C1 segment of cervical spinal cord (tissue), 14 donors: ENCODE measurements at regions not wholly inside any gene's neighbourhood (a gene's known extent, or its start where the extent isn't known, plus 50 kb on each side); places are given as distances from the start of the nearest gene placed in this dataset.

Experiments
- DNase-seq, 14 donors: peaks; one replicate each; lab custom pipeline; 2025; lab: John Stamatoyannopoulos, UW

DNA sequence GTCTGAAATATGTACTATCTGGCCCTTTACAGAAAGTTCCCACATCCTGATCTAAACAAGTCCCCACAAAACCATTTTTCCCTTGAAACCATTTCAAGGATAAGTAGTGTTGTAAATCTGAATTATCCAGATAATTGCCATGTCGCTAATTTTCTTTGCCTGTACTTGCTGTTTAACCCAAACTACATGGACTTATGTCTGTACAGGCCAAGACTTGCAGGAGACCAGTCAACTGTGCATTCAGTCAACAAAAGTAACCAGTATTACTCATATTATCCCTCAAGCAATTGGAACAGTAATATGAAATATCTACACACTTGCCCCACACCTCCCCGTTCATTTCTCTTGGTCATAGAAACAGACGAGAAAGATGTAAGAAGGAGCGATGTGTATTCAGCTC, 347.8 kb upstream of the NFE2L3 start:
- DNase-seq, result no peak

DNA sequence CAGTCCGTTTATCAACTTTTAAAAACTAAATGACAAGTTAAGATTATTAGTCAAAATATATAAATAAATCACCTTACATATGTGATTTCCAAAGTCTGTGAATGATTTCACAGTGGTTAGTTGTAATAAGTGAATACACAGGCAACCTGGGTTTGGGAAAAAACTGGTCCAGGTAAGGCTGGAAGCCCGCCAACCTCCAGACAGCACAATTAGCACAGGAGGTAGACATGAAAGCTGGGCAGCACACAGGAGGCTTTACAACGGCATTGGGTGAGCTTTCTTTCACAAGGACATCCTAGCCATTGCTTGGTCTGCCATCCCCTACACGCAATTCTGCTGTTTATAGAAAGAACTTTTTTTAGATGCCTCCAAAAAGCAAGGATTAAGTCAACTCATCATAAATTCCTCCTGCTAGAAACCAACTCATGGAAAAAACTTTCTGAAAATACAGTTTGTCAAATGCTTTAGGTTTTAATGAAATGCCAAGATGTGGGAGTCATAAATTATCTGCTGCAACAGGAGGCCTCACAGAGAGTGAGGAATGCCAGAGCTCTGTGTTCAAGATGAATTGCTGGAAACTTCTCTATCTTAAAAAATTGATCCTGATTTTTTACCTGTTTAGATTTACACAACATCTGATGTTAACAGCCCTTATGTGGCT, 346.8 kb upstream of the NFE2L3 start:
- DNase-seq, result peak in 1 of 14 donors; percentile 16

DNA sequence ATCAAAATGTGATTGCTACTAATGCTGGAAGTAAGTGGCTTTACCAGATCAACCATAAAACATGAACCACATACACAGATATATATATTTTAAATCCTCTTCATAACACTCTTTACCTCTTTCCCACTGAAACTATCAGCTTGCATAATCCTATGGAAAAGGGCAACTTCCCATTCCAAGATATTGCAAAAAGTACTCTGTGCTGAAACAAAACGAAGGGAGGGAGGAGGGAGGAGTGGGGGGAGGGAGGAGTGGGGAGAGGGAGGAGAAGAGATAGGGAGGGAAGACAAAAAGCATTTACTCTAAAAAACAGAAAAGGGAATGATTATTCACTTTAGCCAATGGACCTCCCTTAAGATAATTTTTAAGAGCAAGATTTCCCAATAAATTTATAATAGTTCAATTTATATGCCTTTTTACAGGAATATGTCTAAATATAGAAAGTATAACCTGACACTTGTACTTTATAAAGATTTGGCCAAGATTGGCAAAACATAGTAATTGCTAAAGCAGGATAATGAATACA, 344.8 kb upstream of the NFE2L3 start:
- no peak for DNase-seq

DNA sequence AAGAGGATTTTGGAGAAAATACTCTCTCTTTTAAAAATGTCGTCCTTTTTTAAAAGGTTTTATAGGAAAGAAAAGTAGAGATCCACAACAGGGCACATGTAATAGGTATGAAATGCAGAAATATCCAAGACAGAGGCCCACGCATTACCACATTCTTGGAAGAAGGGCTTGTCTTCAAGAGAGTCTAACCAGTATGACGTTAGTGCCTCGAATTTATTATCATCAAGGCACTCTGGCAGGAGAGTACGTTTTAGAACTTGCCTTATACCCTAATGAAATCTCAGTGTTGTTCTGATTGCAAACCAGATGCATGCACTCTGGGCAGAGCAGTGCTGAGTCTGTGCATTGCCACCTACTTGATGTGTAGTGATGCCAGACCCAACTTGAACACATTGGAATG, 342.6 kb upstream of the NFE2L3 start:
- DNase-seq, result no peak

DNA sequence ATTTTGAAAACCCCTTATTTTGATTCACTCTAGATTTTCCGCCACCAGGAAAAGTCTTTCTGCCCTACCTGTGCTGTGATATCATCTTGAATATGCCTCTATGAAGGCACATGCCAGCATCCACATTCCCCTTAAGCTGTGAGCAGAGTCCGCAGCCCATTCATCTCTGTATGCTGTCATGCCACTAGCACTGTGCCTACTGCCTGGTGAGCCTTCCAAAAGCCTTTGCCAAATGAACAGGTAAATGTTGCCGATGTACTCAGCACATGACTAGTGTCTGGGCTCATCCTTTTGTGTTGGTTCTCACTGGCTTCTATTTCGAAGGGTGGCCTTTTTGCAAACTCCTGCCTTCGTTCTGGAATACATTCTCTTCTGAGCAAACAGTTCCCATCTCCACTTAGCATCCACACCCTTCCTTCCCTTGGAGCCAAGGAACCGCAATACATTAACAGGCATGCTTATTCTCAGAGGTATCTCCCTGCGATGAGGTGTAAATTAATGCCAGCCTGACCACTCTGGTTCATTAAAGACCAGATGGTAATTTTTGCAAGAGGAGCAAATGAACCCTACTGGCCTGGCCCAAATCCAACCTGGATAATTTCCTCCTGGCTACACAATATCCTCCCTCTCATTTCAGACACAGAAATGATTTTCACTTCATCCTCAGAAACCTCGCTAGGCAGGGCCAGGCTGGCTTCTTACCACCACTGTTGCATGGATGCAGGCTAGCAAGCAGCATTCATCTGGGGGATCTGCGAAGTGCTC, 339.7 kb upstream of the NFE2L3 start:
- peak in 3 of 14 donors; percentile 10 to 99 (median 41) for DNase-seq

DNA sequence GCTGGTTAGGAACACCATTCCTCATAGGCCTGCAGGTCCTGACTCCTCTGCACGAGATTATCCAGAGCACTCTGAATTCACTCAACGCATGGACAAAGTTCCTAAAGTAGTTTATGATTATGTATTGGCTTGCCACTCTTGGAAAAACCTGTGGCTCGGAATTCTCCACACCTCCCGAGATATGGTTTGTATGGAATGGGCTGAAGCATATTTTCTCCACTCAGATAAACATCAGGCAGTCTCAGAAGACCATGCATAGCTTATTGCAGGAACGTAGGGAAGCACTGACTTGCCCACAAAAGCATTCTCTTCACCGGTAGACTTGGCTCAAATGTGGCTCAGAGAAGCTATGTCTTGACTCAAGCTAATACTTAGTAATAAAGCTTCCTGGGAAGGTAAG, 338.6 kb upstream of the NFE2L3 start:
- DNase-seq, result no peak

DNA sequence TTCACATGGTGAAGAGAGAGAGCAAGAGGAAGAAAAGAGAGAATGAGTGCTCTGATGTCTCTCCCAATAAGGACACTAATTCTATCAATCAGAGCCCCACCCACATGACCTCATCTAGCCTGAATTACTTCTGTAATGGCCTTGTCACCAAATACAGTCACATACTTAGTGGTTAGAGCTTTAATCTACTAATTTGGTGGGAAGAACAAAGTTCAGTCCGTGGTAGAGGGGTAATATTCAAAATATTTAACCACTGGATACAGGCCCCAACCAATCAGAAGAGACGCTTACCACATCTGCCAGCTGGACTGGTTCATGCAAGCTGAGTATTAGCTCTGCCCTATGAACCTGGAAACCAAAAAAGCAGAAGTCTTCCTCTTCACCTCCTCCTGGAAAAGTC, 336.3 kb upstream of the NFE2L3 start:
- DNase-seq, result no peak

DNA sequence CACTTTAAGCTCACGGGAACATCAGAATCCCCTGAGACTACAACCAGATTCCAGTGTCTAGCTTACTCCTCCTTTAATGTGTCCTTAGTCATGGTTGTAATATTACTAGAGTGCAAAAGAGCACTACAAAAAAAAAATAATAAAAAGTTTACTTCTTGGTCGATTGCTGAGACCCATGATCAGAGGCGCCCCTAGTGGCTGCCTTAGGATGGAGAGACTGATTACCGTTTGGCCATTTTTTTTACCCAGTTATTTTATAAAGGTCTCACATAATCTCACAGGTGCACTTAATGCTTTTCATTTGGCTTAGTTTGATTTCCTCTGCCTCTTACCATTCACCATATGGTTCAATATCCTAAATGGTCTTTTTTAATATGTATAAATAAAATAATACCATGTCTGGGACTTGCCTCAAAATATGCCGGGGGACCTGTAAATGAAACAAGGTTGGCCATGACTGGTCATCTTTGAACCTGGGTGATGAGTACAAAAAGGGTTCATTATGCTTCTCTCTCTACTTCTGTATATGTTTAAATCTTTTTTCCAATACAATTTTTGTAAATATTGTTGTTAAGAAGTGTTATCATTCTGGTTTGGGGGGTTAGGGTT, 331.5 kb upstream of the NFE2L3 start:
- DNase-seq, result no peak

DNA sequence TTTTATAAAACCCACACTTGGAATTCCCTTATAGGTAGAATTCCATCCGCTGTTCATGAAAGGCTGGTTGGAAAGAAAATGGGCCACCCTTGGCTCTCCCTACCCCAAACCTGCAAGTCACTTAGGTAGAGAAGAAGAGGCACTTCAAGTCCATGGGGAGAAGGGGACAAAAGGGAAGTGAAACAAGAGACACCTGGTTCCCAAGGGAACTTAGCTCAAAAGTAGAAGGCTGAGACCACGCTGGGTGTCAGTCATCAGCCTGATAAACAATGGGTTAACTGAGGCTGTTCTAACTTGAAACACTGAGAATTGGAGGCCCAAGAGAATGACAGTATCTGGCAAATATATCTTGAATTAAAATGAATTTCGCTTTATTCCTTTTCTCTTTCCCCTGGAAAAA, 330.8 kb upstream of the NFE2L3 start:
- no peak for DNase-seq

DNA sequence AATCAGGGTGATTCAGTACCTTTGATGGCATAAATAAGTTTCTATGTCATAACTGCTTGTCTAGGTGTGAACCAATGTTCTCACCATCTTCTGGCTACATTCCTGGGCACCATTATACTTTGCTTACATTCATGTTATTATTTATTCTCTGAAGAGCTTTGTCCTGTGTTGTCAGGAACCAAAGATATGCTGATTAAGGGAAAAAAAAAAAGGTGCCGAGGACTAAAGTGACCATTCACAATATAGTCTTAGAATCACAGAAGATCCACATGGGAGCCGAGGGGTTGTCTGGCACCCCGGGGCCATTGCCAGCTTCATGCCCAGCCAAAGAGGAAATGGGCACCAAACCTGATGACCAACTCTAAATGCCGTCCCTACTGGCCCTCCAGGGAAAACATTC, 329.2 kb upstream of the NFE2L3 start:
- no peak for DNase-seq

DNA sequence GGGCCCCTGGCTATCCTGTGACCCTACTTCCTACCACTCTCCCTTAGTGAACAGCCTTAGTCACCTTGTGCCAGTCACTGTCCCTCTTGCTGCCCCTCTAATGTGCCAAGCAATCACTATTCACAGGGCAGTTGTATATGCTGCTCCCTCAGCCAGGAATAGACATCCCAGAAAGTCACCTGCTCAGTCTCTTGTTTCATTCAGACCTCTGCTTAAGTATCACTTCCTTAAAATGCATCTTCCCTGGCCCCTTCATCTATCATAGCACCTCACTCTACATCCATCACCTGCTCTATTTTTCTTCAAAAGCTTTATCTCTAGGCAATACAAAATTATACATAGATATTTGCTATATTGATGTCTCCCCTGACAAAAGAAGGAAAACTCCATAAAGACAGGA, 328.4 kb upstream of the NFE2L3 start:
- DNase-seq, result no peak

DNA sequence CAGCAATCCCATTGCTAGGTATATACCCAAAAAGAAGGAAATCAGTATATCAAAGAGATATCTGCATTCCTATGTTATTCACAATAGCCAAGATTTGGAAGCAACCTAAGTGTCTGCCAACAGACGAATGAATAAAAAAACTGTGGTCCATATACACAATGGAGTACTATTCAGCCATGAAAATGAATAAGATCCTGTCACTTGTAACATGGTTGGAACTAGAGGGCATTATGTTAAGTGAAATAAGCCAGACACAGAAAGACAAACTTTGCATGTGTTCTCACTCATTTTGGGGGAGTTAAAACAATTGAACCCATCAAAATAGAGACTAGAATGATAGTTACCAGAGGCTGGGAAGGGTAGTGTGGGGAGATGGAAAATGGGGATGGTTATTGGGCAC, 323.5 kb upstream of the NFE2L3 start:
- no peak for DNase-seq

DNA sequence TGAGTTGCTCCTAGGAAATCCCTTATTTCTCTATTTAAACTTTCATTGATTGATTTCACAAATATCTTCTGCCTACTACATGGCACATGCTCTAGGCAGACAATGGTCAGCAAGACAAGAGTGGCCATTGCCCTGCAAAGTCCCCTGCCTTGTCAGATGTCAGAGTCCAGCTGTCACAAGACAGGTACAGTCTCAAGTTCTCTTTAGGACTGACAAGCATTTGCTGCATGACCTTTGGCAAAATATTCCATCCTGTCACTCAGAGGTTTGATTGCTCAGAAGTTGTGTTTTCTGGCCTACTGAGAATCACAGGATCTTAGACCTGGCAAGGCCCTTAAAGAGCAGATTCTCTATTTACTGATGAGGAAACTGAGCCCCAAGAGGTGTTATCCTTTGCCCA, 322.3 kb upstream of the NFE2L3 start:
- DNase-seq, result no peak

DNA sequence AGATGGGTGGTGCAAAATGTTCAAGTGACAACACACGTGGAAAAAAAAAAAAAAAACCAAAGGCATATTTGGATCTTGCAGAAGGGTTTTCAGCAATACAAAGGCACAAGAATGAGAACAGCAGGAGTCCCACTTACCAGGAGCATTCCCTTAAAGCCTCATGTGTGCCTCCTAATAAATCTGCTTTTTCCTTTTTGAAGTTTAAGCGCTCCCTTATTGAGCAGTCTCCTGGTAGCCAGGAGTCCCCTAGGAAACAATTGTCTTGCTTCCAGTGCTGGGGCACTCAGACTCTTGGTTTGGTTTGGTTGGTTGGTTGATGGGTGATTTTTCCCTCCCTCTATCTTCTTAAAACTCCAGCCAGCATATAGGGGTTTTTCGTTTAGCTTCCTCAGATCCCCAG, 321.8 kb upstream of the NFE2L3 start:
- DNase-seq, result no peak

DNA sequence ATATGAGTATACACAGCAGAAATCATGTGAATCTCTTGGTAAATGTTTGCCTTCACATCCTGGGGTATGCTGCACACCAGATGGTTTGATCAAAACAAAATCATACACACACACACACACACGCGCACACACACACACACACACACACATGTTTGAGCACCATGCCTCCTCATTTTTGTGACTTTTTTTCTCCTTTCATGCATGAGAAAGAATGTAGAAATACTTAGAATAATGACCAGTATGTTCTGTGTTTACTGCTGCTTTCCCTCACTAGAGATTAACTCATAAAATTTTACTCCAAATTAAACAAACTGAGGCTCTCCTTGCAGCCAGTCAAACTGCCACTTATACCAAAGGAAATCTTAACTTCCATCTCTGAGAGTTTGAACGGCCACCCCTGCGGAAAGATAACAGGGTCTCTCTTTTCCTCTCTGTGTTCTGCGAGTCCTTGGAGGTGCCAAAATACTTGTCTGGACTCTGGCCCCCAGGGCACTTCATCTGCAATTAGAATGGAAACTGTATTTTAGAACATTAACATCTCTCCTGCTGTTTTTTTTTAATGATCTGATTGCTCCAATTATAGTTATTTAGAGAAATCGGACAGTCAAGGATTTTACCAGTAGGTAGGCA, 320.8 kb upstream of the NFE2L3 start:
- DNase-seq, result no peak

DNA sequence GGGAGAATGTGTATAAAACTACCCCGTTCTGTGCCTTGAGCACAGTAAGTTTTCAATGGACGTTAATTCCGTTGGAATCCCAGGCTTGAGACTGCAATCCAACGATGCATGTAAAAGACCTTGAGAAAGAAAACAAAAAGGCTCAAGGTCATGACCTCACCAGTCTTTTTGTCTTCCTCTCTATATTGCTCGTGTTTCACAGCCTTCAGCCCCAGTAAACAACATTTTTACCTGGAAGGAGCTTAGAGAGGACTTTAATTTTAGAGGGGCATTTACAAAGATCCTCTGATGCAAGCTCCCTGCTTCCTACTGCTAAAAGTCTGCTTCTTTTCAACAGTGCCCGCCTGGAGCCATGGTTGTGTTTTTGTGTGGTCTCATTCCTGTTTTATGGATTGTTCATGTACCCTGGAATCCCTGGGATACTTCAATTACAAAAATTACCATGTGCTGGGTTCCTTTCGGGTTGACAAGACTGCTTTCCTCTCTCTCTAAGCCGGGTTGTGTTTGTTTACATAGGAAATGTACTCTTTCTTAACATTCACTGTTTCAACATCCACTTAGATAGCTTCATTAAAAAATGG, 320.1 kb upstream of the NFE2L3 start:
- DNase-seq, result no peak

DNA sequence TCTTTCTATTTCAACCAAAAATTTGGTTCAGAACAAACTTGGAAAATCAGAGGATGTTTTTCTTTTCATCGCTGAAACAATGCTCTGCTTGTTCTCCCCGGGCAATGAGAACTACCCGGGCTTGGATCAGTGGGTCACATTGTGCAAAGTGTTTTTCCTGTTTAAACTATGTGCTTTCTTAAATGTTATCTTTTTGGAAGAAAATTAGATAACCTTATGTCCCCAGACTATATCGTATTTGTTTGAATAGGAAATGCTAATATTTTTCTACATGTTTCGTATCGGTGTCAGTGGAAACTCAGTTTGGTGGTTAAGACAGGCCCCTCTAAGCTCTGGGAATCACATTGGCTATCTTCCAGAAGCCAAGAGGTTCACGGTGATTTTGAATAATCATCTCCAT, 319.5 kb upstream of the NFE2L3 start:
- peak in 1 of 14 donors; percentile 15 for DNase-seq

DNA sequence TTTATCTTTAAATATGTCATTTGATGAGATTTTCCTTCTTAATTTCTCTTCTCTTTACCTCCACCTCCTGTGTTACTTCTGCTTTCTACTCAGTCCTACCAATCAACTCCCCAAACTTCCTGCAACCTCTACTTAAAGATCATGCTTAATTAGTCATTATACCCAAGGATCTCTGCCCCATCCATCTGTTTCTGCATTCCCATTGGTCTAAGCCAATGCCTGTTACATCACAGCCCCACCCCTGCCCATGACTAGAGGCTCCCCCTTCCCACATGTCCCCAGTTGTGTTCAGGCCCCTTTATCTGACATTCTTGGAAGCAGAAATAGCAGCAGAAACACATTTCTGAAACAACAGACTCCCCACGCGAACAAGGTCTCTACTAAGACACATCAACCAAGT, 319.1 kb upstream of the NFE2L3 start:
- DNase-seq, result no peak

DNA sequence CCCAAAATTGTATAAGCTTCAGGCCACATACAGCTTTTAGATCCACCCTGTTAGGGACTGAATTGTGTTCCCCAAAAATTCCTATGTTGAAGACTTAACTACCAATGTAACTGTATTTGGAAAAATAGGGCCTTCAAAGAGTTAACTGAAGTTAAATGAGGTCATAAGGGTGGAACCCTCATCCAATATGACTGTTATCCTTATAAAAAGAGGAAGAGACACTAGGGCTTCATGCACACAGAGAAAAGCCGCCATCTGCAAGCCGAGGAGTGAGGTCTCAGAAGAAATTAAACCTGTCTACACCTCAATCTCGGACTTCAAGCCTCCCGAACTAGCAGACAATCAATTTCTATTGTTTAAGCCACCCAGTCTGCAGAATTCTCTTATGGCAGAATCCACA, 317.9 kb upstream of the NFE2L3 start:
- no peak for DNase-seq

DNA sequence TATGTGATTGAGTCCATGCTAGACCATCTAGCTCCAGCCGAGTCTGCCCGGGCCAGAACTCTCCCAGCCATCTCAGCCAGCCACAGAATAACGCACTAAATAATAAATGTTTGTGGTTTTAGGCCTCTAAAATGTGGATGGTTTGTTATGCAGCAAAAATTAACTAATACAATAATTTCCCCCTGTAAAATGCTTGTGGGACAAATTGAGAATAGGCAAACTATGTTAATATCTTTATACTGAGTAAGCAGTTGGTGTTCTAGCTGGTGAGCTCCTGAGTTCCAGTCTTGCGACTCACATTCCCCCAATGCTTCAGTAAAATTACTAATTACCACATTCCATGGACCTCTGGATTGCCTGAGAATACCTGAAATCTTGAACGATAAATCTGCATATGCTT, 316.8 kb upstream of the NFE2L3 start:
- DNase-seq, result no peak

DNA sequence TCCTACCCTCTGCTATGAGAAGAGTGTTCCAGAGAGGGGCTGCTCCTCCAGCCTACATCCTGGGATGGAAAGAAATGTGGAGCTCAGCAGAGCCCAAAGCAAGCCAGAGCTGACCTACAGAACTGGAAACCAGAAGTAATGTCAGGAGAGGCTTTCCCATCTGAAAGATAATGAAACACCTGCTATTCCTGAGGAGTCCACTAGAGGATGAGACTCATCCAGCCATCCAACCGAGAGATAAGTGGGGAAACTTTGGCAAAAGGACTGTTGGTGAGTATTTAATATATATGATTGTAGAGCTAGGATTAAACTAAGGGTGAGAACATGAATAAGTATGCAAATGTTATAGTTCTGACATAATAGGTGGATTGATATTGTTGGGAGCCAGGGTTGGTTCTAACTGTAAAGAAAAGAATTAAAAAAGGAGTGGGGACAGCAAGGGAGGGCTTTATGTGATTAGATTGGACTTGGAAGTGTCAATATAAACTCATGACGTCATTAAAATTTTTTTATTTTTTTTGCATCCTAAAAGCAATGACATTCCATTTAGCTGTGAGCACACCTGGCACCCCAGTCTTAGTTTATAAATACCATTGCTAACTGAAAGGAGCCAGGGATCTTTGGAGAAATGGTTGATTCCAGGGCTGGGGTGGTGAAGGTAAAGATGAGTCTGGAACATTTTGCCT, 312.8 kb upstream of the NFE2L3 start:
- no peak for DNase-seq
